CD4-positive, alpha-beta T cell (primary cell): ENCODE measurements at regions not wholly inside any gene's neighbourhood (a gene's known extent, or its start where the extent isn't known, plus 50 kb on each side); places are given as distances from the start of the nearest gene placed in this dataset.
A peak's percentile ranks its signal among the peaks of the same experiment; 100 is the strongest.
"Not testable (repeated sequence)": the region's sequence is repeated elsewhere in the genome, so short reads cannot be mapped to it uniquely, and the experiment has no call there.

ENCODE experiments used
- ATAC-seq: fragments of 200-7000 bp; cut with Tn5 transposase; one replicate; pipeline ENCODE4 v1.10.0; 2022; ENCODE audit warnings: mild to moderate bottlenecking; ENCODE audit not compliant: poor library complexity
- CTCF ChIA-PET: fragments of 350-600 bp; sonication (Branson Sonifier 250); formaldehyde crosslinking; loops from one replicate; lab custom pipeline; 2021; ENCODE audit warnings: antibody characterized with exemption, inconsistent platforms; lab: Charles Lee
- POLR2A ChIA-PET: fragments of 350-600 bp; sonication (Branson Sonifier 250); formaldehyde crosslinking; loops from one replicate; lab custom pipeline; 2021; ENCODE audit warnings: antibody characterized with exemption, inconsistent platforms; lab: Charles Lee
- DNase-seq, 14 experiments: peaks; one replicate each; pipeline ENCODE4 v3.0.0-alpha.2; 2013 to 2020; ENCODE audit warnings: mixed read lengths in 2 of 14
- H3K27ac ChIP-seq, 2 donors: one replicate each; pipeline versions ENCODE4 v1.5.1 to v1.7.0; 2013; ENCODE audit warnings: low read length in 2 of 2, low read depth in 1 of 2, mild to moderate bottlenecking in 1 of 2
- H3K27me3 ChIP-seq, 2 experiments: 1 replicate in 1 of 2; 2 replicates in 1 of 2; pipeline versions ENCODE4 v1.6.1 to v1.7.0; 2013; ENCODE audit warnings: low read length in 2 of 2, control low read depth in 1 of 2, mild to moderate bottlenecking in 1 of 2, moderate library complexity in 1 of 2; ENCODE audit not compliant: insufficient read depth in 2 of 2, control insufficient read depth in 1 of 2
- H3K36me3 ChIP-seq: one replicate; pipeline ENCODE4 v1.6.1; 2013; ENCODE audit warnings: low read length, control low read depth; ENCODE audit not compliant: insufficient read depth
- H3K4me1 ChIP-seq: one replicate; pipeline ENCODE4 v1.6.1; 2013; ENCODE audit warnings: low read length, control low read depth; ENCODE audit not compliant: insufficient read depth
- H3K4me3 ChIP-seq: one replicate; pipeline ENCODE4 v1.5.1; 2013; ENCODE audit warnings: mild to moderate bottlenecking, low read length, moderate library complexity
- H3K9me3 ChIP-seq, 2 experiments: 1 replicate in 1 of 2; 2 replicates in 1 of 2; pipeline versions ENCODE4 v1.6.1 to v1.7.0; 2013; ENCODE audit warnings: low read length in 2 of 2, mild to moderate bottlenecking in 2 of 2, control low read depth in 1 of 2, moderate library complexity in 1 of 2; ENCODE audit not compliant: control insufficient read depth in 1 of 2, insufficient read depth in 1 of 2
- H3K27ac Mint-ChIP-seq: one replicate; pipeline ENCODE4 v1.8.0; 2020; ENCODE audit warnings: mixed read lengths
- H3K27me3 Mint-ChIP-seq: one replicate; pipeline ENCODE4 v1.8.0; 2021; ENCODE audit warnings: mixed read lengths
- H3K36me3 Mint-ChIP-seq: one replicate; pipeline ENCODE4 v1.8.0; 2021; ENCODE audit warnings: low read depth, mixed read lengths
- H3K4me1 Mint-ChIP-seq: one replicate; pipeline ENCODE4 v1.8.0; 2021; ENCODE audit warnings: low read depth, mixed read lengths
- H3K4me3 Mint-ChIP-seq: one replicate; pipeline ENCODE4 v1.8.0; 2020; ENCODE audit warnings: mild to moderate bottlenecking, mixed read lengths
- H3K9me3 Mint-ChIP-seq: one replicate; pipeline ENCODE4 v1.8.0; 2020; ENCODE audit warnings: mixed read lengths
- CTCF ChIP-seq: fragments of 200-600 bp; IDR thresholded peaks from one replicate; pipeline ENCODE4 v1.8.0; 2022; ENCODE audit warnings: antibody characterized with exemption, mild to moderate bottlenecking
- intact Hi-C, 2 experiments: fragments of 100-400 bp; cut with DNase I in 1 of 2; cut with micrococcal nuclease in 1 of 2; formaldehyde crosslinking; loops; one replicate each; pipeline versions ENCODE4 v1.15.1 to v1.9.0; 2023 to 2025; cut with DNase I, micrococcal nuclease

- H3K27me3 Mint-ChIP-seq = no peaks in the 10 kb centered on the region
- POLR2A ChIA-PET = no interaction called here
- CTCF ChIA-PET = no interaction called here
Observed at GRCh38 chr6:14521141-14521540, 403.6 kb downstream of the CD83 start.

GRCh38 chr6:14521861-14522260, 404.3 kb downstream of the CD83 start:
- POLR2A ChIA-PET, H3K27ac Mint-ChIP-seq, H3K27me3 Mint-ChIP-seq, H3K4me1 ChIP-seq, intact Hi-C loops, CTCF ChIA-PET, H3K36me3 Mint-ChIP-seq, H3K9me3 Mint-ChIP-seq, DNase-seq, H3K4me3 Mint-ChIP-seq, H3K4me1 Mint-ChIP-seq, H3K27me3 ChIP-seq, H3K9me3 ChIP-seq, H3K27ac ChIP-seq, H3K36me3 ChIP-seq, ATAC-seq, H3K4me3 ChIP-seq: not testable (repeated sequence)

More at GRCh38 chr6:14521141-14521540, 403.6 kb downstream of the CD83 start:
- Histone ChIP-seq H3K4me1 (no peaks in the 10 kb centered on the region), H3K4me3 (no peak overlapping the region), H3K36me3 (no peaks in the 10 kb centered on the region), H3K27me3 (no peaks in the 10 kb centered on the region), H3K9me3 (peaks cover 0 to 4% of the 10 kb centered on the region in 2 experiments), H3K27ac (no peak overlapping the region)
- Mint-ChIP-seq H3K36me3 (no peaks in the 10 kb centered on the region), H3K9me3 (no peaks in the 10 kb centered on the region), H3K27ac (no peak overlapping the region), H3K4me1 (no peaks in the 10 kb centered on the region), H3K4me3 (no peak overlapping the region)
- no peak for TF ChIP-seq CTCF
- ATAC-seq (no peak), DNase-seq (no peak)
- intact Hi-C loops = no loop called here

- Mint-ChIP-seq H3K36me3 (no peaks in the 10 kb centered on the region), H3K4me1 (no peaks in the 10 kb centered on the region), H3K9me3 (peaks cover 4% of the 10 kb centered on the region), H3K27ac (no peak overlapping the region), H3K27me3 (no peaks in the 10 kb centered on the region), H3K4me3 (no peak overlapping the region)
- no peak for ATAC-seq
- Histone ChIP-seq H3K36me3 (no peaks in the 10 kb centered on the region), H3K4me1 (no peaks in the 10 kb centered on the region), H3K4me3 (no peak overlapping the region), H3K27me3 (no peaks in the 10 kb centered on the region), H3K27ac (no peak overlapping the region), H3K9me3 (peaks cover 0 to 4% of the 10 kb centered on the region in 2 experiments)
- DNase-seq = peak in 2 of 14 experiments; percentile 18 to 25
- no peak for TF ChIP-seq CTCF
- ChIA-PET POLR2A (no interaction called here), CTCF (no interaction called here)
- intact Hi-C loops = no loop called here
Observed at GRCh38 chr6:14524319-14524718, 406.7 kb downstream of the CD83 start.

- ChIA-PET POLR2A (no interaction called here), CTCF (no interaction called here)
- Histone ChIP-seq H3K4me3 (no peak overlapping the region), H3K27ac (no peak overlapping the region), H3K4me1 (no peaks in the 10 kb centered on the region), H3K27me3 (no peaks in the 10 kb centered on the region), H3K9me3 (no peaks in the 10 kb centered on the region), H3K36me3 (no peaks in the 10 kb centered on the region)
- H3K36me3 Mint-ChIP-seq = no peaks in the 10 kb centered on the region
- no peak for DNase-seq
- H3K27ac Mint-ChIP-seq = no peak overlapping the region
- intact Hi-C loops = no loop called here
- peaks cover 4% of the 10 kb centered on the region for H3K9me3 Mint-ChIP-seq
- ATAC-seq = no peak
- no peak overlapping the region for H3K4me3 Mint-ChIP-seq
- no peaks in the 10 kb centered on the region for H3K4me1 Mint-ChIP-seq
- no peaks in the 10 kb centered on the region for H3K27me3 Mint-ChIP-seq
- TF ChIP-seq CTCF = no peak
Observed at GRCh38 chr6:14530385-14530784, 412.8 kb downstream of the CD83 start.
